Fibroblast of the aortic adventitia (primary cell): ENCODE measurements at regions not wholly inside any gene's neighbourhood (a gene's known extent, or its start where the extent isn't known, plus 50 kb on each side); places are given as distances from the start of the nearest gene placed in this dataset.
A peak's percentile ranks its signal among the peaks of the same experiment; 100 is the strongest.

Source experiments
- DNase-seq: peaks from one replicate; pipeline ENCODE4 v3.0.0-alpha.2; 2010; ENCODE audit warnings: low read depth
- H3K4me3 ChIP-seq: 2 replicates; pipeline ENCODE4 v1.5.1; 2011; ENCODE audit warnings: low read depth, mild to moderate bottlenecking, control low read depth, low read length, moderate library complexity
- CTCF ChIP-seq: IDR thresholded peaks from 2 replicates; pipeline ENCODE4 v1.5.1; 2011; ENCODE audit warnings: mild to moderate bottlenecking, low read length, control low read depth, inconsistent platforms; ENCODE audit not compliant: insufficient read depth

GRCh38 chr2:38465789-38466127, 88.7 kb upstream of the ATL2 start:
- TF ChIP-seq CTCF = peak; percentile 30
- no peak for DNase-seq
- H3K4me3 ChIP-seq = no peak overlapping the region

GRCh38 chr2:38464971-38465788, 88.1 kb upstream of the ATL2 start:
- DNase-seq = no peak
- no peak for TF ChIP-seq CTCF
- H3K4me3 ChIP-seq = no peak overlapping the region

- DNase-seq = no peak
- no peak overlapping the region for H3K4me3 ChIP-seq
- no peak for TF ChIP-seq CTCF
Measured at GRCh38 chr2:38463752-38464151, 86.7 kb upstream of the ATL2 start.

GRCh38 chr2:38462121-38462661, 85.1 kb upstream of the ATL2 start:
- H3K4me3 ChIP-seq = no peak overlapping the region
- TF ChIP-seq CTCF = no peak
- DNase-seq = peak; percentile 91

GRCh38 chr2:38461470-38461869, 84.4 kb upstream of the ATL2 start:
- no peak for TF ChIP-seq CTCF
- DNase-seq = no peak
- no peak overlapping the region for H3K4me3 ChIP-seq

GRCh38 chr2:38460313-38460712, 83.2 kb upstream of the ATL2 start:
- no peak overlapping the region for H3K4me3 ChIP-seq
- no peak for DNase-seq
- no peak for TF ChIP-seq CTCF
